ENCODE measurements at regions not wholly inside any gene's neighbourhood (a gene's known extent, or its start where the extent isn't known, plus 50 kb on each side); places are given as distances from the start of the nearest gene placed in this dataset.

DNA sequence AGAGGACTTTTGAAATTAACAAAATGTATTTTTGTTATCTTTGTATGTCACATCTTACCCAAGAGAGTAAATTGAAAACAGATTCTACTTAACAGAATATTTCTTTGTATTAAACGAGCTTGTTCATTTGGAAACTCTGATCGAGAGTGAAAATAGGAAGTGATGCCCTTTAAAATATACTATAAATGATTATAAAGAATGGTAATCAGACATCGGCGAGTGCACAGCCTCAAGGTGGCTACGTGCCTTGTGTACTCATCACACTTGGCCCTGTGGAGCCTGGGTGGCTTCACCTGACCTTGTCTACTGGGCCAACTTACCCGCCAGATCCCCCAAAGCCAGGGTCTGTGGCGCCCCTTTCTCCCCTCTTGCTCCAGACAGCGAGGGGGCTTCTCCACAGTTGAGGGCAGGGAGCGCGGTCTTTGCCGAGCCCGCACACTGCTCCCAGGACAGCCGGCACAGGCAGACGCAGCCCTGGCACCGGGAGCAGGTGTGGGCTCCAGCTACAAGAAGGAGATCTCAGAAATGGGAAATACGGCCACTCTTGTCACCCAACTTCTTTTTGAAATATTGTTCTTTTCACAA lies 243.2 kb downstream of the CEMIP2 start (continued):
- no peak for TF ChIP-seq PHF8 (conservative IDR thresholded peaks at IDR 0.05; ENCODE audit: low read depth, low read length)
- no peak for TF ChIP-seq POLR2A (IDR thresholded peaks at IDR 0.05; ENCODE audit: control extremely low read depth in 1 of 2, low read depth in 2 of 2, low read length in 2 of 2)
- TF ChIP-seq EGR1 (IDR thresholded peaks at IDR 0.05; ENCODE audit: borderline replicate concordance, low read depth, low read length) = no peak
- no peak for TF ChIP-seq POU5F1 (IDR thresholded peaks at IDR 0.05; ENCODE audit: low read depth, low read length)
- TF ChIP-seq MAFK (IDR thresholded peaks at IDR 0.05; ENCODE audit: low read depth, low read length) = no peak
